Activated effector memory CD4-positive, alpha-beta T cell treated with Interleukin-2 at 50 U/mL for 16 hours (primary cell): ENCODE measurements at regions not wholly inside any gene's neighbourhood (a gene's known extent, or its start where the extent isn't known, plus 50 kb on each side); places are given as distances from the start of the nearest gene placed in this dataset.

Experiments
- DNase-seq: peaks from one replicate; pipeline ENCODE4 v3.0.0-alpha.2; 2020

- DNase-seq: no peak
Measured at GRCh38 chr12:127077262-127078045, 1189.5 kb upstream of the TMEM132C start.

GRCh38 chr12:127078577-127079350, 1188.2 kb upstream of the TMEM132C start:
- DNase-seq: no peak

GRCh38 chr12:127079636-127080035, 1187.3 kb upstream of the TMEM132C start:
- DNase-seq: no peak

DNA sequence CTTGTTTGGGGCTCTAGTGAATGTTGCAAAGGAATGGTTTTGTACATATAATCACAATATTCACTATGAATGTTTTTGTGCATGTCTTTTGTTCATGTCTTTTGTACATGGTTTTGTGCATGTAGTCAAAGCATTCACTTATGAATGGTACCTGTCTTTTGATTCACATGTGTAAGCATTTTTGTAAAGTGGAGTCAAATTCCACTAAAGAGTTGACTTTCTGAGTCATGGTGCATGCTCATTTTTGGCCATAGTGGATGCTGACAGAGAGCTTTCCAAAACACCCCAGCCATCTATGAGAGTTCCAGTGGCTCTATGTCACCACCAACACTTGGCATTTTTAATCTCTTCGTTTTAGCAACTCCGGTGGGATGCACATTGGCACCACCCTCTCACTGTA, 1185.9 kb upstream of the TMEM132C start:
- no peak for DNase-seq

DNA sequence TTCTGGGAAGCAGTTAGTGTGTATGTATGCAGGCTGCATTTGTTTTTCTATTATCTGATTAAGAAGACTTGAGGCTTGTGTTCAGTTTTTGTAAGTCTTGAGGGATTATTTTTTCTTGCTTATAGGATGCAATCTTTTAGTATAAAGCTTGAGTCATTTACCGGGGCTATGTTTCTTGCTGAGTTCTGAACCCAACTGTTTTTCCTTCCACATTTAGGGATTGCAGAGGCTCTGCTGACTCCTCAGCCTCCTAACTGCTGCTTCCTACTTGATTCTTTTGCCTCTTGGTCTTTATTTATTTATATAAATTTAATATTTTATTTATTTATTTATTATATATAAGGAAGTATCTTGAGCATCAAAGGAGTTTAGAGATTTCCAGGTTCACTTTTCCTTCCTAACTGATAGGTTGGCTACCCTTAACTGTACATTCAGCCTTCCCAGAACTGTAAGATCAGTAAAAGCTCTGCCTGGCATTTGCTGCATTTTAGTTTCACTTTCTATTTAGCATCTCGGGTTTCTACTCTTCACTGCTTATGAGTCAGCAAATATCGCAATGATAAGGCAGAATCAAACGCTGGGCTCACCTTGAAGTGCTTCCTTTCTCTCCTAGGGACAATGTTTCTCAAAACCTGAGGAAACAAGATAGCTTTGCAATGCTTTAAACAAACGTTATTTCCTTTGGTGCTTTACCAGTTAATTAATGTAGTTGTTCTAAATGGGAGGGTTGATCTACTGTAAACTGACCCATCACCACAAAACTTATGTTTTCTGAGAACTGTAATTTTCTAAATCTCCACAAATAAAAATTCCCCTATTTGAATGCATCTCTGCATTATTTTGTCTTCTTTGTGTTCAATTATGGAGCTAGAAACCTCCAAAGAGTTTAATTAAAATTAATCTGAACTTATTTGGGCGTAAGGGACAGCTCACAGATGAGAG, 1183.7 kb upstream of the TMEM132C start:
- DNase-seq: no peak

DNA sequence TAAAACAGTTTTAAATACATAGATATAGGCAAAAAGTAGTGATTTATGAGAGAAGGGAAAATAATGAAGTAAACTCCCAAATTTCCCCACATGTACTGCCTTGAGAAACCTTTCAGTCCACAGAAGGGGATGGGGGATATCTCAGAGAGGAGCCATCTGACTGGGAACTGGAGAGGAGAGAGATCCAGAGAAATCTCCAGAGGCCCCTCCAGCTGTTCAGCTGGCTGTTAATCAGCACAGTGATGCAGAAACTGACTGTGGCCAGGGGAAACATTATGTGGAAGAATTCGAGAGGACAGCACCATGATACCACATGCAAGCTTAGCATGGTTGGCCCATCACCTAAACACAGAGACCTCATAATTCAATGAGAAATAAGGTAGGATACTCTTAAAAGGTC, 1165.9 kb upstream of the TMEM132C start:
- no peak for DNase-seq

- no peak for DNase-seq
Measured at GRCh38 chr12:127106041-127106440, 1160.9 kb upstream of the TMEM132C start.

DNA sequence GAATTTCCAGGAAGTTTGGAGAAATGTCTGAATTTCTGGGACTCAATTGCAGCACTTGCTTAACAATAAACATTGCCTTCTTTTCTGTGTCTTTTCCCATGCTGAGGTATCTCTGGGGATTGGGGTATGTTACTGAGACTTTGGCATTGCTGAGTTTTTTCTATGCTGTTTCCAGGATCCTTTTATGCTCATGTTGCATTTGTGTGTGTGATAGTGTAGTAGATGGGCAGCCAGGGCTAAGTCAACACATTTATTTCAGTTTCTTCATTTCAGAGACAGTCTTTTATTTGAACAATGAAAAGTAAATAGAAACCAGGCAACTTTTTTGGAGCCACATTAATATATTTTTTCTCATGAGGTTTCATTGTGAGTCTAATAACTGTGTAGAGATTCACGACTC, 1160.3 kb upstream of the TMEM132C start:
- DNase-seq: no peak

GRCh38 chr12:127107744-127108143, 1159.2 kb upstream of the TMEM132C start:
- no peak for DNase-seq

DNA sequence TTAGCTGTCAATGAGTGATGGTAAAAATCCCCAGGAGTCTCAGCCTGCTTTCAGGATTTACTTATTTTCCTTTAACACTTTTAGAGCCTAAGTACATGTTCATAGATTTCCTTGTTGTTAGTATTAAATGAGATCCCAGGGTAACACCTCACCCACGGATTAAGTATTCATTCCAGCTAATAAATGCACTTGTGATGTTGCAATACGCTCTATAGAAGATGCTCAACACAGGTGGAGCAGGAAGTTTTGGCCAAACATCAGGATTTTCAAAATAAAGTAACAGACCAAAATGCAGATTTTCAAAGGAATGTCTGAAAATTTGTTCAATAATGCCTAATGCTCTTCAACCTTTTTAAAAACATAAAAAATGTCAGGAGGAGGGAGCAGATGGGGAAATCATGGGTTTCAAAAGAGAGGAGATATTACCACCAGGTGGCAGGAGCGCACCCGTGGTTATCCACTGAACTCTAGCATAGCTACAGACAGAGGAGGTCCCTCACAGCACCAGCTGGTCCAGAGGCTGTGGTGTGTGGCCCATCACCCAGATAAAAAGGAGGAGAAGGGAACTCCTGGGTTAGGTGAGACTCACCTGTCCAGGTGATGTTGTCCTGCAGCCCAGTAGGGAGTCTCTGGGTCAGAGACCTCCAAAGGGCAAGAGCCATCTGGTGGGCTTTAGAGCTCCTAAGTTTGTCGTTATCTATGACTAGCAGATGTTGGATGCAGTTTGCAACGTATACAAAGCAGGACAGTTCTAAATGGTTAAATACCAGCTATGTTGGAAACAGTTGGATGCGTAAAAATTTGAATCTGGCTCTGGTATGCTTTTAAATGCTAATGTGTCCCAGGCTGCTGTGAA, 1158.4 kb upstream of the TMEM132C start:
- DNase-seq: peak; percentile 8

DNA sequence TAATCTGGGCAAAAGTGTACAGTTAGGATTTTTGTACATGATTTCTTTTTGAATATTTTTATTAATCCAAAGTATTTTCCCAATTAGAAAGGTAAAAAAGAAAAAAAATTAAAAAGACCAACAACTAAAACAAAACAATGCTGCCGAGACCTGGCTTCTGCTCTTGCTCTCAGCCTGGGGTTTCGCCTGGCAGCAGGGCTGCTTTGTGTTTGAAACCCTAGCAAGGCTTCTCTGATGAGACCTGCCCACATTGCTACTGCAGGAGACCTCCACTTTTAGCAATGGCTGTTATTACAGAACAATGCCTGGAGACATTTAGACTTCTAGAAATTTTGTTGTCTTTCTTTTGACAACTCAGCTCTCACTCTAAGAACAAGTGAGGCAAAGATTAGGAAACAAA, 1153.0 kb upstream of the TMEM132C start:
- DNase-seq: no peak

GRCh38 chr12:127115468-127116035, 1151.4 kb upstream of the TMEM132C start:
- DNase-seq: no peak

GRCh38 chr12:127118251-127118650, 1148.7 kb upstream of the TMEM132C start:
- no peak for DNase-seq

- no peak for DNase-seq
Measured at GRCh38 chr12:127119600-127120140, 1147.3 kb upstream of the TMEM132C start.

DNA sequence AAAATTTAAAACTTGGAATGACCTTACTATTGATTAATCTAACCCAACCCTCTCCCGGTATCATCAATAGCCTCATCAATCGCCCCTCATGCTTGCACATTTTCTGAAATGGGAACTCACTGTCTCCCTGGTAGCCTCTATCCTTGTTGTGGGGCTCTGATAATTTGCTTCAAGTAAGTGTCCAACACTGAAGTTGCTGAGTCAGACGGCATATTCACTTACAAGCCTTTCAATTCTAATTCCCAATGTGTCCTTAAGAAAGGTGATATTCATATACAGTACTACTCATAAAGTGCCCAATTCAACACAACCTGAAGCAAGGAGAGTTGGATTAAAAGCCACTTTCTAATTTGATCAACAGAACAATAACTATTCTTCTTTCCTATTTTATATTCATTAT, 1146.1 kb upstream of the TMEM132C start:
- DNase-seq: no peak

GRCh38 chr12:127121494-127122084, 1145.4 kb upstream of the TMEM132C start:
- no peak for DNase-seq

DNA sequence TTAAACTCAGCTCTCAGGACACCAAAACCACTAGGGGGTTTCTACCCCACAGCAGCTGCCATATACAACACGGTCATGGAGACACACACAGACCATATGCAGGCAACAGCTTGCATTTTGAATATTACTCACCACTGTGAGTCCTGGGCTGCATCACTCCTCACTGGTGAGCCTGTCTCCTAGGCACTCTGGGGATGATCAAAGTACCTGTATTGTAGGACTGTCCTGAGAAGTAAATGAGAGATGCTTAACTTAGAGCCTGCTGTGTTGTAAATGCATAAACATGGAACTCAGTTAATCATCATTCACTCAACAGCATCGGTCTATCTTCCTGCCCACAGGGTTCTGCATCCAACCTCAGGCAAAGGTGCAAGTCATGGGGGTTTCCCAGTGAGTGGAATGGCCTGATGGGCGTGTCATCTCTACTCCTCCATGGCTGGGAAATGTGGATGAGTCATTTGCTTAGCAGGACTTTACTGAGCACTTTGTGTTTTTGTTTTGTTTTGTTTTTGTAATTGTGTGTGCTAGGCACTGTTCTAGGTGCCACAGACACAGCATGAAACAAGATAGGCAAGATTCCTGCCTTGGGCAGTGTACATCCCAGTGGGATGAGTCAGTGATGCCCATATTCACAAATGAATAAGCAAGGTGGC, 1141.2 kb upstream of the TMEM132C start:
- DNase-seq: no peak

GRCh38 chr12:127126260-127126628, 1140.7 kb upstream of the TMEM132C start:
- no peak for DNase-seq

DNA sequence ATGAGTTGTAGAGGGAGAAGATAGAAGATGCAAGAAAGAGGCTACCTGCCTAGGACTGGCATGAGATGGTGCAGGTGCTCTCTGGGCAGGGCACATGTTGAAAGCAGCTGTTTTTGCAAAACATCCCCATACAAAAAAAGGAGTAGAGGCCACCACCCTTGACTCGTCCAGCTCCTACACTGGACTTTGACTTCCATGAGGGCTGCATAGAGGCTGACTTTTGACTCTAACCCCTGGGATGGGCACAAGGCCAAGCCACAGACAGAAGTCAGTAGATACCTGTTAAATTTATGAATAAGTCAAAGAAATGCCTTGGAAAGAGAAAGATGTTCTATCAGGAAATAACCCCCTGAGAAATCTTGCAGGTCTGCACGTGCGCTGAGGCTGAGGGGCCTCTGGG, 1139.1 kb upstream of the TMEM132C start:
- no peak for DNase-seq

- no peak for DNase-seq
Measured at GRCh38 chr12:127130506-127131124, 1136.4 kb upstream of the TMEM132C start.
